NCI-H2196 (cell line): ENCODE measurements at regions not wholly inside any gene's neighbourhood (a gene's known extent, or its start where the extent isn't known, plus 50 kb on each side); places are given as distances from the start of the nearest gene placed in this dataset.

Source experiments
- DNase-seq: peaks from one replicate; lab custom pipeline; 2025; ENCODE audit not compliant: unreplicated experiment; lab: John Stamatoyannopoulos, UW

GRCh38 chr2:238979636-238980035 lies 131.8 kb downstream of the TWIST2 start:
- no peak for DNase-seq

GRCh38 chr2:238985041-238985729 lies 137.3 kb downstream of the TWIST2 start:
- no peak for DNase-seq

- DNase-seq, result no peak
Measured at GRCh38 chr2:238985931-238986446, 138.1 kb downstream of the TWIST2 start.

GRCh38 chr2:238986491-238987351 lies 138.8 kb downstream of the TWIST2 start:
- DNase-seq, result no peak

- no peak for DNase-seq
Measured at GRCh38 chr2:238987352-238987981, 139.6 kb downstream of the TWIST2 start.

GRCh38 chr2:238988105-238988504 lies 140.2 kb downstream of the TWIST2 start:
- no peak for DNase-seq

- no peak for DNase-seq
Measured at GRCh38 chr2:238988752-238989151, 140.9 kb downstream of the TWIST2 start.

GRCh38 chr2:238989484-238989883 lies 141.6 kb downstream of the TWIST2 start:
- DNase-seq, result no peak

GRCh38 chr2:238994432-238994831 lies 146.5 kb downstream of the TWIST2 start:
- no peak for DNase-seq

GRCh38 chr2:238994876-238995275 lies 147.0 kb downstream of the TWIST2 start:
- no peak for DNase-seq

GRCh38 chr2:238995634-238996033 lies 147.7 kb downstream of the TWIST2 start:
- DNase-seq, result no peak

GRCh38 chr2:238996331-238997136 lies 148.6 kb downstream of the TWIST2 start:
- no peak for DNase-seq

- no peak for DNase-seq
Measured at GRCh38 chr2:238997137-238997390, 149.2 kb downstream of the TWIST2 start.

- DNase-seq, result no peak
Measured at GRCh38 chr2:238997684-238998083, 149.8 kb downstream of the TWIST2 start.
